AG10803 (cell line): ENCODE measurements at regions not wholly inside any gene's neighbourhood (a gene's known extent, or its start where the extent isn't known, plus 50 kb on each side); places are given as distances from the start of the nearest gene placed in this dataset.
A peak's percentile ranks its signal among the peaks of the same experiment; 100 is the strongest.
"Not testable (repeated sequence)": the region's sequence is repeated elsewhere in the genome, so short reads cannot be mapped to it uniquely, and the experiment has no call there.

Source experiments
- DNase-seq: peaks from one replicate; pipeline ENCODE4 v3.0.0; 2010; ENCODE audit warnings: low read depth
- H3K4me3 ChIP-seq: 2 replicates; pipeline ENCODE4 v1.5.1; 2011; ENCODE audit warnings: mild to moderate bottlenecking, low read length, control low read depth
- CTCF ChIP-seq: conservative IDR thresholded peaks from 2 replicates; pipeline ENCODE4 v1.5.1; 2011; ENCODE audit warnings: mild to moderate bottlenecking, low read length, control low read depth, inconsistent platforms

GRCh38 chr4:13678186-13678924 lies 50.8 kb upstream of the BOD1L1 start:
- no peak for DNase-seq
- no peak for TF ChIP-seq CTCF
- no peak overlapping the region for H3K4me3 ChIP-seq

- H3K4me3 ChIP-seq = no peak overlapping the region
- no peak for DNase-seq
- TF ChIP-seq CTCF = no peak
Observed at GRCh38 chr4:13681570-13681969, 54.0 kb upstream of the BOD1L1 start.

GRCh38 chr4:13694256-13694655 lies 66.7 kb upstream of the BOD1L1 start:
- H3K4me3 ChIP-seq = no peak overlapping the region
- no peak for TF ChIP-seq CTCF
- no peak for DNase-seq

GRCh38 chr4:13698296-13698695 lies 70.8 kb upstream of the BOD1L1 start:
- TF ChIP-seq CTCF = no peak

DNA sequence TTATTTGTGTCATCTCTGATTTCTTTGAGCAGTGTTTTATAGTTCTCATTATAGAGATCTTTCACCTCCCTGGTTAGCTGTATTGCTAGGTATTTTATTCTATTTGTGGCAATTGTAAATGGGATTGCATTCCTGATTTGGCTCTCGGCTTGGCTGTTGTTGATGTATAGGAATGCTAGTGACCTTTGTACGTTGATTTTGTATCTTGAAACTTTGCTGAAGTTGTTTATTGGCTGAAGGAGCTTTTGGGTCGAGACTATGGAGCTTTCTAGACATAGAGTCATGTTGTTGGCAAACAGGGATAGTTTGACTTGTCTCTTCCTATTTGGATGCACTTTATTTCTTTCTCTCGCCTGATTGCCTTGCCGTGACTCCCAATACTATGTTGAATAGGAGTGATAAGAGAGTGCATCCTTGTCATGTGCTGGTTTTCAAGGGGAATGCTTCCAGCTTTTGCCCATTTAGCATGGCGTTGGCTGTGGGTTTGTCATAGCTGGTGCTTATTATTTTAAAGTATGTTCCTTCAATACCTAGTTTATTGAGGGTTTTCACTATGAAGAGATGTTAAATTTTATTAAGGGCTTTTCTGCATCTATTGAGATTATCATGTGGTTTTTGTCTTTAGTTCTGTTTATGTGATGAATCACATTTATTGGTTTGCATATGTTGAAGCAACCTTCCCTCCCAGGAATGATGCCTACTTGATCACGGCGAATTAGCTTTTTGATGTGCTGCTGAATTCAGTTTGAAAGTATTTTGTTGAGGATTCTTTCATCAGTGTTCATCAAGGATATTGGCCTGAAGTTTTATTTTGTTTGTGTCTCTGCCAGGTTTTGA lies 72.7 kb upstream of the BOD1L1 start:
- peak; percentile 88 for DNase-seq
- no peak overlapping the region for H3K4me3 ChIP-seq

More at GRCh38 chr4:13698296-13698695, 70.8 kb upstream of the BOD1L1 start:
- no peak overlapping the region for H3K4me3 ChIP-seq
- DNase-seq = no peak

GRCh38 chr4:13700858-13701140 lies 73.3 kb upstream of the BOD1L1 start:
- H3K4me3 ChIP-seq, DNase-seq: not testable (repeated sequence)

More for the DNA sequence above, 72.7 kb upstream of the BOD1L1 start:
- no peak for TF ChIP-seq CTCF

GRCh38 chr4:13701937-13702446 lies 74.5 kb upstream of the BOD1L1 start:
- no peak for TF ChIP-seq CTCF
- DNase-seq = peak; percentile 77

More at GRCh38 chr4:13701937-13702446, 74.5 kb upstream of the BOD1L1 start:
- no peak overlapping the region for H3K4me3 ChIP-seq
